Transverse colon (tissue), 4 donors: ENCODE measurements at regions not wholly inside any gene's neighbourhood (a gene's known extent, or its start where the extent isn't known, plus 50 kb on each side); places are given as distances from the start of the nearest gene placed in this dataset.

Experiments used
- DNase-seq: peaks from one replicate; pipeline ENCODE4 v3.0.0-alpha.2; 2019
- H3K27ac ChIP-seq, 4 donors: fragments of 200-600 bp; sonication (generic); 2 replicates each; pipeline ENCODE4 v1.5.1; 2016 to 2018; ENCODE audit warnings: inconsistent platforms in 4 of 4
- H3K27me3 ChIP-seq: fragments of 200-600 bp; sonication (generic); 2 replicates; pipeline ENCODE4 v1.5.1; 2017; ENCODE audit warnings: inconsistent platforms
- H3K36me3 ChIP-seq, 4 donors: fragments of 200-600 bp; sonication (generic); 2 replicates each; pipeline ENCODE4 v1.5.1; 2017 to 2019; ENCODE audit warnings: inconsistent platforms in 4 of 4
- H3K4me1 ChIP-seq, 4 donors: fragments of 200-600 bp; sonication (generic); 2 replicates each; pipeline ENCODE4 v1.5.1; 2017 to 2020; ENCODE audit warnings: inconsistent platforms in 4 of 4
- H3K4me3 ChIP-seq, 4 donors: fragments of 200-600 bp; sonication (generic); 1 replicate in 1 of 4; 2 replicates in 3 of 4; pipeline versions ENCODE4 v1.5.1 to v1.6.1; 2017 to 2019; ENCODE audit warnings: inconsistent platforms in 4 of 4
- H3K9me3 ChIP-seq, 2 donors: fragments of 200-600 bp; sonication (generic); 2 replicates each; pipeline ENCODE4 v1.5.1; 2017 to 2019; ENCODE audit warnings: inconsistent platforms in 2 of 2
- CTCF ChIP-seq, 5 experiments: fragments of 200-600 bp in 3 of 5; fragments of 450-650 bp in 2 of 5; sonication (generic) in 3 of 5; IDR thresholded peaks; 1 replicate in 2 of 5; 2 replicates in 3 of 5; pipeline ENCODE4 v1.5.1; 2016 to 2017; ENCODE audit warnings: antibody characterized with exemption in 5 of 5, inconsistent platforms in 3 of 5, mild to moderate bottlenecking in 2 of 5, moderate library complexity in 1 of 5
- EP300 ChIP-seq: sonication (generic); formaldehyde crosslinking; IDR thresholded peaks from one replicate; pipeline ENCODE4 v1.6.1; 2017; ENCODE audit warnings: antibody characterized with exemption, low read depth
- POLR2A ChIP-seq: fragments of 450-650 bp; IDR thresholded peaks from one replicate; pipeline ENCODE4 v1.6.1; 2016; ENCODE audit warnings: antibody characterized with exemption, mild to moderate bottlenecking, moderate library complexity
- POLR2AphosphoS5 ChIP-seq, 3 donors: sonication (generic); formaldehyde crosslinking; IDR thresholded peaks; one replicate each; pipeline ENCODE4 v1.6.1; 2016; ENCODE audit warnings: antibody characterized with exemption in 3 of 3
- WGBS, 2 donors: methylation state at CpG; one replicate each; pipeline ENCODE4 v1.1.5; 2018; ENCODE audit warnings: low coverage in 1 of 2; 5-methylcytosine and 5-hydroxymethylcytosine counted together
- in situ Hi-C, 4 donors: fragments of 200-750 bp; cut with MboI; loops; one replicate each; pipeline versions ENCODE4 v1.15.0 to v1.15.1; 2017; ENCODE audit warnings: low sequenced_read_pairs in 3 of 4, low pct_ligation_motif_present in 1 of 4, low pct_unique_long_range_greater_than_20kb in 1 of 4
- intact Hi-C: fragments of 100-400 bp; cut with DNase I; formaldehyde crosslinking; loops from one replicate; pipeline ENCODE4 v1.15.1; 2023; ENCODE audit warnings: low total_unique reads

DNA sequence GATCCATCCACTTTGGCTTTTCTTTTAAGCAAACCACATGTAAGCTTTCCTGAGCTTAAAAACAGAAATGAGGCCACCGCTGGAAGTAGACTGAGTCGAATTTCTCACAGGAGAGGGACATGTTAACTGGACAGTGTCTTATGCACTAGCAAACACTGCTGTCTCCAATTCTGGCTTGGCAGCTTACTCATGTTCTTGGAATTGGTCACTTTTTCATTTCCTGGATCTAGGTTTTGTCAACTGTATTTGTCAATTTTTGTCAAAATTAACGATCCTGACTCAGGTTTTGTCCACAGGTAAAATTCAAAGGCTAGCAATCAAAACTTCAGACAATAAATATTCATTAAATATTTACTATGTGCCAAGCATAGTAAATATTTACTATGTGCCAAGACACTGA is 601.5 kb downstream of the RNF144B start:
- intact Hi-C loops (no loop called here), in situ Hi-C loops (loop anchor here in 1 of 4 donors (25.0 kb wide), 2 partner anchors 874 to 1074 kb away; no protein-coding TSS in a partner anchor)
- 72 to 88% methylated on average over 3 of the region's 3 CpGs for WGBS, 2 donors
- Histone ChIP-seq H3K9me3 (no peaks in the 10 kb centered on the region), H3K4me3 (no peak overlapping the region), H3K27ac (no peak overlapping the region), H3K36me3 (no peaks in the 10 kb centered on the region), H3K27me3 (no peaks in the 10 kb centered on the region), H3K4me1 (peaks cover 0 to 7% (median 0%) of the 10 kb centered on the region in 4 donors)
- DNase-seq, result no peak
- no peak for TF ChIP-seq EP300
- TF ChIP-seq POLR2A, result no peak
- no peak for TF ChIP-seq POLR2AphosphoS5 (IDR thresholded peaks at IDR 0.05)
- TF ChIP-seq CTCF (IDR thresholded peaks at IDR 0.05), result no peak

DNA sequence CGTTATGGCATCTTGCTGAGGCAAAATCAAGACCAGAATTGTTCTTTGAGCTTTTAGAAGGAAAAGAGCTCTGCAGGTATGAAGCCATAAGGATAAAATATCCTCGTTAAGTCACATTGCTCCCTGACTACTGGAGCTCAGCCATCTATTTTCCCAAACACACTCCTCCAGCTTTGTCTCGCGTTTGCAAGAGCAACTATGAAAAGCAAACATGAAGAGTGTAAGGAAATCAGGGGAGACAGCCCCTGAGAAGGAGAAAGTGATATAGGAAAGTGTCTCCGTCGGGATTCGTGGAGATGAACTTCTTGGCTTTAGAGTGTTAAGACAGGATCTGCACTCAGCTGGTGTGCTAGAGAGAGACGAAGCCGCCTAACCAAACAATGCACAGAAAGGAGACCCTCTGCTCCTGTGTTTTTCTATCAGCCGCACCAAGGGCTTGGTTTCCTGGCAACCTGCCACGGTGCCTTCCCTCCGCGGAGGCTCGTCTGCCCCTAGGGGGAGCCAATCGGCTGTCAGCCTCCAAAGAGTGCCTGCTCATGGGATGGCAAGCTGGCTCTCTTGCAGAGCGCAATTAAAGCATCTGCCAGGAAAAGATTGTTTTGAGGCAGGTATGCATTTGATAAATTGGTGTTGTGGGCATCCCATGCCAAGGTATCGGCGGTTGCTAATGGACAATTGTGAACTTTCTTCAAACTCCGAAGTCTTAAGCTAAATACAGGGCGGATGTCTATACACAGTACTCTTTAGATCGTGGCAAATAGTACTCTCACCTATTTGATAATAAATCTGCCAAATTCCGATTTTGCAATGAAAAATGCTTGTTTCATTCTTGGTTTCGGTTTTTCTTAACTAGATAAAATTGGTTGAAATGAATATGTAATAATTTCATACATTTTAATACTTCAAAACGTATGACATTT is 603.2 kb downstream of the RNF144B start:
- H3K27me3 ChIP-seq, result no peaks in the 10 kb centered on the region
- intact Hi-C loops, result loop anchor here (5.0 kb wide), 1 partner anchor 513 kb away; no protein-coding TSS in a partner anchor
- peak; percentile 69 for DNase-seq
- no peak overlapping the region for H3K27ac ChIP-seq
- H3K36me3 ChIP-seq, result no peaks in the 10 kb centered on the region
- H3K9me3 ChIP-seq, result no peaks in the 10 kb centered on the region
- TF ChIP-seq EP300, result no peak
- TF ChIP-seq POLR2A, result no peak
- TF ChIP-seq POLR2AphosphoS5 (IDR thresholded peaks at IDR 0.05), result no peak
- peak; percentile 17 to 60 (median 41) for TF ChIP-seq CTCF (IDR thresholded peaks at IDR 0.05)
- in situ Hi-C loops, result loop anchor here in 1 of 4 donors (25.0 kb wide), 2 partner anchors 872 to 1072 kb away; no protein-coding TSS in a partner anchor
- H3K4me3 ChIP-seq, result no peak overlapping the region
- 35 to 55% methylated on average over 9 to 24 of the region's 24 CpGs for WGBS, 2 donors
- peaks cover 0 to 7% (median 0%) of the 10 kb centered on the region in 4 donors for H3K4me1 ChIP-seq

GRCh38 chr6:18997375-18997826 is 610.3 kb downstream of the RNF144B start:
- no peak for DNase-seq

More at GRCh38 chr6:18997375-18997826, 610.3 kb downstream of the RNF144B start:
- intact Hi-C loops, result no loop called here
- WGBS, 2 donors, result 27% methylated on average over 2 of the region's 2 CpGs; no CpG with 5 or more reads in 1 of the 2 donors
- in situ Hi-C loops, result loop anchor here in 1 of 4 donors (25.0 kb wide), 2 partner anchors 865 to 1065 kb away; no protein-coding TSS in a partner anchor
- H3K4me3 ChIP-seq, result no peak overlapping the region
- no peaks in the 10 kb centered on the region for H3K36me3 ChIP-seq
- TF ChIP-seq EP300 (no peak), CTCF (IDR thresholded peaks at IDR 0.05) (peak; percentile 29 to 52 (median 39))
- H3K9me3 ChIP-seq, result no peaks in the 10 kb centered on the region
- no peaks in the 10 kb centered on the region for H3K27me3 ChIP-seq
- H3K4me1 ChIP-seq, result no peaks in the 10 kb centered on the region
- no peak overlapping the region for H3K27ac ChIP-seq
